HG03432 (cell line): ENCODE measurements at regions not wholly inside any gene's neighbourhood (a gene's known extent, or its start where the extent isn't known, plus 50 kb on each side); places are given as distances from the start of the nearest gene placed in this dataset.
A peak's percentile ranks its signal among the peaks of the same experiment; 100 is the strongest.

Experiments
- ATAC-seq: cut with Tn5 transposase; IDR thresholded peaks from one replicate; pipeline ENCODE4 v1.9.1; 2021; ENCODE audit warnings: mild to moderate bottlenecking, moderate library complexity; ENCODE audit not compliant: unreplicated experiment

GRCh38 chr3:165457096-165457495 is 260.9 kb upstream of the SLITRK3 start:
- no peak for ATAC-seq

GRCh38 chr3:165455793-165456192 is 259.6 kb upstream of the SLITRK3 start:
- ATAC-seq = no peak

GRCh38 chr3:165455360-165455759 is 259.2 kb upstream of the SLITRK3 start:
- no peak for ATAC-seq

DNA sequence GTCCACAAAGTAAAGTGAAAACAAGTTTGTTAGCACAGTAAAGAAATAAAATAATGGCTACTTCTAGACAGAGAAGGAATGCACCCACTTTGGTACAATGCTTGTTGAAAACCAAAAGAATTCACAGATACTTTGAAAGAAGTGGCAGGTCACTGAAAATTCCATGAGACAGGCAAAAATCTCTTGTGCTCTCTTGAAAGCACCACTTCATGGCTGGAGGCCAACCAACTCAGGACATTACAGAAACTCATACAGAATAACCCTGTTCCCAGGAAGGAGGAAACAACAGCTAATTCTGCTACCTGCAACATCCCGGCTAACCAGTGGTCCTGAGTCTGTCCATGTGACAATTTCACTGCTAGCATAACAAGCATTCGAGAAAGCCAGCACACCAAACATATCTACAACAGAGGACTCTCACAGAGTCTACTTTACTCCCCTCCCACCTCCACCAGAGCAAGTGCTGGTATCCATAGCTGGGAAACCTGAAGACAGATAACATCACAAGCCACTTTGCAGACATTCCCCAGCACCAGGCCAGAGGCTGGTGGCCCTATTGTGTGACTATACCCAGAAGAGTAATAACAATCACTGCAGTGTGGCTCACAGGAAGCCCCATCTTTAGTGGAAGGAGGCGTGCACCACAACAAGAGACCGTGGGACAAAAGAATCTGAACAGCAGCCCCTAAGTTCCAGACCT is 255.3 kb upstream of the SLITRK3 start:
- ATAC-seq = no peak

DNA sequence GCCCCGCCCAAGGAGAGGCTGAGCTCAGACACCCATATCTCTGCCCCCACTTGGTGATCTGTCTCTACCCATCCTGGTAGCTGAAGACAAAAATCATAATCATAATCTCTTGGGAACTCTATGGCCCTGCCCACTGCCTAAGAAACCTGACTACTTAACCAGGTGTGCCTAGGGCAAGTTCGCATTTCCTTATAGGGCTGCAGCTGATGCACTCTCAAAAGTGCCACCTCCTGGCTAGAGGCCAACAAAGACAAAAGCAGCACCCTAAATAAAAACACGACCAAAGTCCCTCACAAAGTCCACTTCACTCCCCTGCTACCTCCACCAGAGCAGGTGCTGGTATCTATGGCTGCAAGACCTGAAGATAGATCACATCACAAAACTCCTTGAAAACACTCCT is 250.4 kb upstream of the SLITRK3 start:
- no peak for ATAC-seq

DNA sequence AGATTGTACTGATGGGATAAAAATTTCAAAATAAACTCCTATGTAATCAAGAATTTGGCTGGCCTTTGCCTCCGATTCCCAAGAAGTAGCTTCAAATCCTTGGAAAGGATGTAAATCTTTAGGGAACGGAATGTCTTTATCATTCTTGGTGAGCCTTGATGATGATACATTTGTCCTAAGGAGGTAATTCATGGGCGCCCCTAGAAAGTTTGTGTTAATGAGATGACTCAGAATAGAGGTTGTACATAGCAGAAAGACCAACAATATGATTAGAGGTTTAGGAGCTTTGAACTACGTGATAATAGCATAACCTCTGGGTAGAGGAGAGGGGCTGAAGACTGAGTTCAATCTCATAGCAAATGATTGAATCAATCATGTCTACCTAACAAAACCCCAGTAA is 248.6 kb upstream of the SLITRK3 start:
- ATAC-seq = no peak

DNA sequence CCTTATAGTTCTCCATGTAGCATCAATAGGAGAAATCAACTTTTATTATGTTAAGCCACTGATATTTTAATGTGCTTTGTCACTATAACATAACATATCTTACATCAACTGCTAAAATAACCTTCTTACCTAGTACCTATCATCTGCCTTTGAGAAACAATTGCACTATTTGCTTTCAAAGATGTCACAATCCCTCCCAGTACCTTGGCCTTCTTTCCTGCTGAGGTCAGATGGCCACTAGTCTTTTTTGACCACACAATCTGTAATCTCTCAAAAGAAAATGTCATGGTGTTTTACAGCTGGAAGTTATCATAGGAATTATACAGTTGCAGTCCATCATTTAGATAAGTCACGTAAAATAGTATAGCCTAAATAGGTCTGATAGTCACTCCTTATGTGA is 247.5 kb upstream of the SLITRK3 start:
- no peak for ATAC-seq

DNA sequence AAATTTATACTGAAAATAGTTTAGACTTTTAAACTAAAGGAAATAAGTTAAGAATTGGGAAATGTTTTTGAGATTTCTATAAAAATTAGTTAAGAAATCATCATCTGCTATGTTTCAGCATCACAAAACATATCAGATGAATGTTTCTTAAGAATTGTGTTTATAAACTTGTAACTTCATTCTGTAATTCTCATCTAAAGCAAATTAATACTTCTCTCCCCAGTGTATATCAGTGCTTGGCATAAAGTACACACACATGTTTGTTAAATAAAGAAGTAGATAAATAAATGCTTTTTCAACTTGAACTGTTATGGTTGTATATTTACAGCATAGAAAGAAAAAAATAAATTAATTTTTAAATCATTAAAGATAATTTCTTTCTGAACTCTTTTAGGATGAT is 245.9 kb upstream of the SLITRK3 start:
- ATAC-seq = no peak

GRCh38 chr3:165440380-165440779 is 244.2 kb upstream of the SLITRK3 start:
- peak; percentile 81 for ATAC-seq

- peak; percentile 67 for ATAC-seq
Measured at GRCh38 chr3:165439765-165440164, 243.6 kb upstream of the SLITRK3 start.

- no peak for ATAC-seq
Measured at GRCh38 chr3:165434516-165434915, 238.3 kb upstream of the SLITRK3 start.

DNA sequence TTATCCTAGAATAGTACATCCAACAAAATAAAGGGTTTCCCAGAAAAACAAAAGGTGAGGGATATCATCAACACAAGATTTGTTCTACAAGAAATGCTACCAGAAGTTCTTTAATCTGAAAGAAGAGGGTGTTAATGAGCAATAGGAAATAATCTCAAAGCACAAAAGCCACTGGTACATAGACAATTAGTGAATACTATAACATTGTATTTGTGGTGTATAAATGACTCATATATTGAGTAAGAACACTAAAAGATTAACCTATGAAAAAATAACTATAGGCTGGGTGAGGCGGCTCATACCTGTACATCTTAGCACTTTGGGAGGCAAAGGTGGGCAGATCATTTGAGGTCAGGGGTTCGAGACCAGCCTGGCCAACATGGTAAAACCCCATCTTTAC is 210.2 kb upstream of the SLITRK3 start:
- ATAC-seq = no peak

- no peak for ATAC-seq
Measured at GRCh38 chr3:165404357-165405027, 208.3 kb upstream of the SLITRK3 start.

DNA sequence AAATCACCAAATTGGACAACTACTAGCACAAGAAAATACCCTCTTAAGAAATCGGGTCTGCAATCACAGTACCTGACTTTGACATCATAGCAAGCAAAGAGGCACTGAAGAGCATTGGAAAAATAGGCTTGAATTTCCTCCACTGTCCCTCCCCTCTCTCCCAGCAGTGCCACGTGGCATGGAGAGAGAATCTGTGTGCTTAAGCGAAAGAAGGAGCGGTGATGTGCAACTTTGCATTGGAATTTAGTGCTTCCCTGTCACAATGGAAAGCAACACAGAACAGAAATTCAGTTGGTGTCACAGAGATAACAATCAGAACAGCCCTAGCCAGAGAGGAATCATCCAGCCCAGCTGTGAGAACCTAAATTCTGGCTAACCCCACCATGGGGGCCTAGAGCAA is 207.5 kb upstream of the SLITRK3 start:
- no peak for ATAC-seq

DNA sequence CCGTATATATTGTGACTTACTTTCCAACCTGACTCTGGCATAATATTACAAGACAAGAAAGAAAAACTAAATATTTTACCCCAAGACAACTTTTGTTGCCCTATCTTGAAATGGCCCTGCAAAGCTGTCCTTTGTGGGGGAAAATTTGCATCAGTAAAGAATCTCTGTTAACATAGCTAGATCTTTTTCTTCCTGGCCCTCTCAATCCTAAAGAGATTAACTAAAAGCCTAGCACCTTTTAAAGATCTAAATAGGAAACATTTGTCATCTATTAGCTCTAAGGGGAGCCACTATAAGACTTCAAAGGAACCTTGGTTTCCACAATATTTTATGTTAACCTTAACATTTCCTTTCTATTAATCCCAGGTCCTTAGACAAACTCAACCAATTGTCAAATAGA is 199.0 kb upstream of the SLITRK3 start:
- ATAC-seq = no peak

DNA sequence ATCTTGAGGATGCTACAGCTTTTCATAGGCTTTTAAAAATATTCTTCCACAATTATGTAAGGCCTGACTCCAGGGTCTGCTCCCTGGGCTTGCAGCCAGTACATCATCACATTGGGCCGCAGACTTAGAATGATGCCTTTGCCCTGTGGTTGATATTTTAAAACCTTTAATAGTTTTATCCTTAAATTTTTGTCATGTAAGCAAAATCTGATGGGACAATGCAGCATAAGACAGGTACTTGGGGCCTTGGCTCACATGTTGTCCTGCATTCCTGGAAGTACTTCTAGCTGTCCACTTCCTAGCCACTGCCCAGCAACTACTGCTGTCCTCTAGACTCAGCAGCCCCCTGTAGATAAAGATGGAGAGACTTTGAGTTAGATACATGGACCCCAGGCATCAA is 197.3 kb upstream of the SLITRK3 start:
- no peak for ATAC-seq

DNA sequence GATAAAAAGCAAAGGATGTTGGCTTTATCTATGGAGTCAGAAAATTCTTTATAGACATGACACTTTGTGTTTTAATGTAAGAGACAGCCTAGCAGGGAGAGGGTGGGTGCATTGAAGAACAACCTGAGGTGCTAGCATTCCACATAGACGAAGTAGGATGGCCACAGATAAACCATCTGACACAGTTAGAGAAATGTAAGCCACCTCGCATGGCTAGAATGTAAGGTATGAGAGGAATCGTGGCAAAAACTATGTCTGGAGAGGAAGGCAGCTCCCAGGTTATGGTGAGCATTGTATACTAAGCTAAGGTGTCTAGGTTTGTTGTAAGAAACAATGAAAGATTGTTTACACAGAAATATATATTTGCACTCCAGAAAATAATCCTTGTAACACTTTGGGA is 194.0 kb upstream of the SLITRK3 start:
- no peak for ATAC-seq

- no peak for ATAC-seq
Measured at GRCh38 chr3:165389653-165390052, 193.5 kb upstream of the SLITRK3 start.

GRCh38 chr3:165389064-165389463 is 192.9 kb upstream of the SLITRK3 start:
- no peak for ATAC-seq

- no peak for ATAC-seq
Measured at GRCh38 chr3:165383381-165383780, 187.2 kb upstream of the SLITRK3 start.

DNA sequence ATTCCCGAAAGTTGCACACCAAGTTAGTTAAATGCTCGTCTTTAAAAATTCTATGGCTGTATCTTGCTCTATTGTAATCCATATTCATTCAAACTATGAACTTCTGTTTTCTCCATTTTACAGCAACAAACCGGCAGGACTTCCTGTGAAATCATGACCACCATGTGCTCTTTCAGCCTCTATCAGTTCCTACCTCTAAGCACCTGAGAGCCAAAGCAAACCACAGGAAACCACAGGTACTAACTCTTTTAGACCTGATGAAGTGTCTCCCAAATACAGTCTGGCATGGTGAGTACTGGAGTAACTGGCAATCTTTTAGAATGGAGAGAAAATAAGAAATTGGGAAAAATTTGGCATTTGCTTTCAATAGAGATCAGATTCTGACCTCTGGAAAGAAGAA is 186.5 kb upstream of the SLITRK3 start:
- ATAC-seq = no peak

- ATAC-seq = no peak
Measured at GRCh38 chr3:165378761-165379160, 182.6 kb upstream of the SLITRK3 start.

- ATAC-seq = no peak
Measured at GRCh38 chr3:165359005-165359404, 162.8 kb upstream of the SLITRK3 start.
